HG02973 (cell line): ENCODE measurements at regions not wholly inside any gene's neighbourhood (a gene's known extent, or its start where the extent isn't known, plus 50 kb on each side); places are given as distances from the start of the nearest gene placed in this dataset.

Experiments used
- ATAC-seq: cut with Tn5 transposase; IDR thresholded peaks from one replicate; pipeline ENCODE4 v1.9.1; 2021; ENCODE audit warnings: moderate library complexity; ENCODE audit not compliant: unreplicated experiment

DNA sequence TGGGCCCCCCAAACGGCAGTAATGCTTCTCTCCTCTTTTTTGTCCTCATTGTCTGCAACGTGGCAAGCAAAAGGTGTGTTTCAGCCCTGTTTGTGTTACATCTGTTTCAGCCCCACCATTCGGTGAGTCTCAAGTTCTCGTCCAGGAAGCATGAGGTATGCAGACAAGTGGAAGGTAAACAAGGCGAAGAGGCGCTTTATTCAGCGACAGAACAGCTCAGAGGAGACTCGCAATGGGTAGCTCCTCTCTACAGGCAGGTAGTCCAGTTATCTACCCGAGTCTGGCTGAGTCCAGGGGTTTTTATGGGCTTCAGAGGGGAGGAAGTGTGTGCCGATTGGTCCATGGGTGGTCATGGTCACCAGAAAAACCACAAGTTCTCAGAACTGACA is 733.4 kb upstream of the CDH7 start:
- ATAC-seq, result no peak

DNA sequence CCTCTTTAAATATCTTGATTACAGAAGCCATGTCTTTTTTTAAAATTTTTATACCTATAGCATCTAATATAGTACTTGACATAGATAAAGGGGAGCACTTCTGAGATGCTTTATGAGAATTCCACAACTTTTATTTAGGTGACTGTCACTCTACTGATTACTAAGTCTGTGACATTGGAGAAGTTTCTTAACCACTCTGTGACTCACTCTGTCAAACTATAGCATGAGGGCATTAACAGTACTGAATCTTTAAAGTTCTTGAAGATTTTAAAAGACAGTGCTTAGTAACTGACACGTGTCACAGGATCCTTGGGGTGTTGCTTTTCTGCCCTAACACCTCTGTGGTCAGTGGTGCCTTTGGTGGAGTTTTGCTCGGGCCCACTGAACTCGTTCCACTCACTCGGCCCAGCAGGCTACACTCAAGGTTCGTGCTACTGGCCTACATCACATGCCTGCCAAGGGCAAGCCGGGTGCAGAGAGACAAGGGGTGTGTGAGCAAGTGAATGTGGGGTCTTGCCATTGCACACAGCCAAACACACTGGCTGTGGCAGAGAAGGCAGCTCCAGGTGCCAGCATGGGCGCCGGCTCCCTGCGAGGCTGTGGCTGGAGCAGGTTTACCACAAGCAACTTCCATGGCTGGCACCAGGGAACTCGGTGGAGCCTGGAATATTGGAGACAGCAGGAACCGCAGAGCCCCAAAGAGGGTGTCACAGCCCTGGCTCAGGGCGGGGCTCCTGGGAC is 734.0 kb upstream of the CDH7 start:
- ATAC-seq, result no peak

DNA sequence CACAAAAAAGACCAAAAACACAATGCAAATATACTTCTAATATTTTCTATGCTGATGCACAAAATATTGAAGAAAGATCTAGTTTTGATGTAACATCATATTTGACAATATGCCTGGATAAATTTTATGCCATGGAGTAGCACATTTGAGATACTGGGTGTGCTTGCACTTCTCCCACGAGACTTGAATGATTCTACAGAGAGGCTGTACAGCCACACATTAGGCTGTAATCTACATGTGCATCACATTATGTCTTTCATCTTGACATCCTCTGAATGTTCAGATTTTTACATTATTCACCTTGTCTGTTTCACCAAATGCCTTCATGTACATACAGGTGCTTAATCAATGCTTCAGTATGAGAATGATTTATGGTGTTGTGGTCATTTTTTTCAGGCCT is 756.4 kb upstream of the CDH7 start:
- no peak for ATAC-seq

DNA sequence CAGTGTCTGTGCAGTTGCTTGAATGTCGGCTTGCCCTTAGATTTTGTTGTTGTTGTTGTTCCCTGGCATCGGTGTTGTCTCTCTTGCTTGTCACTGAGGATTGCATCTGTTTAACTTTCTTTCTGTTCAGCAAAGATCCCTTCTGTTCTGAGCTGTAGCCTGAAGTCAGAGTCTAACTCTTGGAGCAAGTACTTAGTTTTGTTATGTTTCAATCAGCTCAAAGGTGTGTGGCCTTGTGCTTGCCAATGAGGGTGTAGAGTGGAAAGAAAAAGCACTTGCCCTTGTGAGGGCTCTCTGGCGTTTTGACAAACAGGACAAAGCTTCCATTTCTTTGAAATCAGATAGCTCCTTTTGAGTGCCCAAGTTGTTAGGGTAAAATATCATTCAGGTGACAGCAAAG is 757.1 kb upstream of the CDH7 start:
- no peak for ATAC-seq

DNA sequence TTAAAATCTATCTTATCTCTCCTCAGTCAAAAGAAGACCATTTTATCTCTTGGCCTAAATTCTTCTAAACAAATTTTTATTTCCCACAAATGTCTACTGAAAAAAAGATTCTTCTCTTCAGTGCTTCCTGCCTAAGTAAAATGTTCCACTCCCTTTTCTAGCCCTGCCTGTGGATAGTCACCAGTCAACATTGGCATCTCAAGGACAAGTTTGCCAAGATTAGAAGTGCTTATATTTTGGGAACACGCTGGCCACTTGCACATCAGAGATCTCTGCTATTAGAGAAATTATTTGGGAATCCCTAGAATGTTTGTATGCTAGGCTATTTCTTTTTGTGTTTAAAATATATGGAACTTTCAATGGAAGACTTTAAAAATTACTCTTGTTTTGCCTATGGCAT is 758.2 kb upstream of the CDH7 start:
- ATAC-seq, result no peak

DNA sequence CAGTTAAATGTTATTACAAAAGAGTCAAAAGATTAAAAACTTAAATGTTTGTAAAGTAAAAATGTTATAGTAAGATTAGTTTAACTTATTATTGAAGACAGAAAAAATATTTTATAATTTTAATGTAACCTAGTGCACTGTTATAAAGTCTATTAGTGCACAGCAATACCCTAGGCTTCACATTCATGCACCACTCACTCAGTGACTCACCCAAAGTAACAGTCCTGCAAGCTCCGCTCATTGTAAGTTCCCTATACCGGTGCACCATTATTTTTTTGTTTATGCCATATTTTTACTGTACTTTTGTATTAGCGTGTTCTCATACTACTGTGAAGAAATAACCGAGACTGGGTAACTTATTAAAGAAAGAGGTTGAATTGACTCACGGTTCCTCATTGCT is 759.7 kb upstream of the CDH7 start:
- ATAC-seq, result no peak

DNA sequence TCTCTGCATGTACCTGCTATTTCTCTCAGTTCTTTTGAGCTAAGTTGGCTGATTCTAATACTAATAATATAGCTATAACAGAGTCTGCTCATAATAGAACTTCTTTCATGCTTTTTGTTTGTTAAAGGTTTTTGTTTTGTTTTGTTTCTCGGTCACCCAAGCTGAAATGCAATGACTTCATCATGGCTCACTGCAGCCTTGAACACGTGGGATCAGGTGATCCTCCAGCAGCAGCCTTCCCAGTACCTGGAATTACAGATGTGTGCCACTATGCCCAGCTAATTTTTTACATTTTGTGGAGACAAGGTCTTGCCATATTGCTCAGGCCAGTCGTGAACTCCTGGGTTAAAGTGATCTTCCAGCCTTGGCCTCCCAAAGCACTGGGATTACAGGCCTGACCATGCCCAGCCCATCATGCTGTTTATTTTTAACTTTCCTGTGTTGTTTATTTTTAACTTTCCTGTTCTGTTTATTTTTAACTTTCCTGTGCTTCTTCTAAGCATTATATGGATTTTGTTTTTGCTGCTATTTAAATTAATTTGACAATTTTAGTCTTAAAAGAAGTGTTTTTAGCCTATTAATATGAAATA is 763.8 kb upstream of the CDH7 start:
- ATAC-seq, result no peak

DNA sequence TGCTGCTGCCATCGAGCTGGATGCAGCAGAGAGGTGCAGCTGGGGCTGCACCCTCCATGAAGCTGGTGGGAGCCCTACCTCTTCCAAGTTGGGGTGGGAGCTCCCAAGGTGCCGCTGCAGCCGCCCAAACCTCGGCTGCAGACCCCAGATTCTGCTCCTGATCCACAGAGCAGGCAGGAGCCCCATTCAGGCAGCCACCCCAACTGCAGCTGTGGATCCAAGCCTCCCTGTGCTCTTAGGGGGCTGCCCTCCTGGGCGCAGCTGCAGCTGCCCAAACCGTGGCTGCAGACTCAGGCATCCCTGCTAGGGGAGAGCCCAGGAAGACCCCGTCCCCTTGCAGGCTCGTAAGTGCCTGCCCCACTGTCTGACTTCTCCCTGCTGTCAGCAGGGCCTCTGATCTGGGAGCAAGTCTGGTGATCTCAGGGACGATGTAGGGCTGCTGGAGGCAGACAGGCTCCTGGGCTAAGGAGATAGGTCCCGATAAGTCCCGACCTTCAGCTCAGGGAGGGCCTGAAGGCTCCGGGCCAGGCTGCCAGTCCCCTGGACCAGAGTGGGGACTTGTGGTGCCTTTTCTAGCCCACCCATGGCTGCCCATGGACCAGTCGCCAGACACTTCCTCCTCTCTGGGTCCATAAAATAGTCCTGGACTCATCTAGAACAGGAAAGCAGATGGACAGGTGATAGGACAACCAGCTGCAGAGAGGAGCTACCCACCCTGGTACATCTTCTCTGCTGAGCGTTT is 767.1 kb upstream of the CDH7 start:
- ATAC-seq, result no peak

DNA sequence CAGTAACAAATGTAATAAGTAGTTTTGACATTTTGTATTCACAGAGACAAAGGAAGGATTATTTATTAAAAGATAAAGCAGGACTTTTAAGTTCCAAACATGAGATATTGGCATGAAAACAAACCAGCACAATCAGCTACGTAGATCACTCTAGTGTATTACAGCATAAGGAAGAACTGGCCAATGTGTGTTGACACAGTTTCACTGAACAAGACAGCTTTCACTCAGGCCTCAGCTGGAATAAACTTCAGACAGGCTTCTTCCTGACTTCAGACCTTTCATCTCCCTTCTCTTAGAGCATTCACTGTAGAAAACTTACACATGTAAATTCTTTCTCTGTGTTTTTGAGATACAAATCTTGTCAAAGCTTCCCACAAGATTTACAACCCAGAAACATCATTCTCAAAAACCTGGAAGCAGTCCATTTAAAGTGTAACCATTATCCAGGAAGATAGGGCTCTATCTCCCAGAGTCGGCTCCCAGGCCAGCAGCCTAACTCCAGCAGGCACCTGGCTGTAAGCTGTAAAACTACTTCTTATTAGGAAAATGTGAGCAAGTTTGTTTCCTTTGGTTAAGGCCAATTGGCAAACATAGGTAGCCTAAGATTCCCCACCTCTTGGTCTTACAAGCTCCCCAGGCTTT is 768.3 kb upstream of the CDH7 start:
- no peak for ATAC-seq

DNA sequence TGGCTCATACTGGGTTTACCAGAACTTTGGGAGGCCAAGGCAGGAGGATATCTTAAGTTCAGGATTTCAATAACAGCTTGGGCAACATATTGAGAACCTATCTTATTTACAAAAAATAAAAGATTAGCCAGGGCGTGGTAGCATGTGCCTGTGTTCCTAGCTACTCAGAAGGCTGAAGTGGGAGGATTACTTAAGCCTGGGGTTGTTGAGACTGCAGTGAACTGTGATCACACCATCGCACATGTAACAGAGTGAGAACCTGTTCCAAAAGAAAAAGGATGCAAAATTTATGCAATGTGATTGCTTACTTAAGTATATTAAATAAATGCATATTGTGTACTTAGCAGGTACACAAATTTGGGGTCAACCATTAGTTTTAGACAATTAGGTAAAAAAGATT is 768.9 kb upstream of the CDH7 start:
- ATAC-seq, result no peak

DNA sequence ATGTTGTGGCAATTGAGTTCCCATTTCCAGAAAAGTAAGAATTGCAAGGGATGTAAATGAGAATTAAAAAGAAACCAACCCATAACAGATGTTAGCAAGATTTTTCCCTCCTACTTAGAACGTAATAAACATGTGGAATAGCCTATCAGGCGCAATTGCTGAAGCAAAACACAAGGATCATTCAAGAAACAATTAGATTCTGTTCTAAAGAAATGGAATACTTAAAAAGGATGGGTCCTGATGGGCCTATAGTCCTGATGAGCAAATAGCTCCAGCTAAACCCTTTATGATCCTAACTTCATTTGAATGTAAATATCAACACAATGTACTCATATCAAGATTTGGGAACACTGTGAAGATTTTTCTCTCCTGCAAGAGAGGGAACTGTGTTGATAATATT is 771.0 kb upstream of the CDH7 start:
- no peak for ATAC-seq

DNA sequence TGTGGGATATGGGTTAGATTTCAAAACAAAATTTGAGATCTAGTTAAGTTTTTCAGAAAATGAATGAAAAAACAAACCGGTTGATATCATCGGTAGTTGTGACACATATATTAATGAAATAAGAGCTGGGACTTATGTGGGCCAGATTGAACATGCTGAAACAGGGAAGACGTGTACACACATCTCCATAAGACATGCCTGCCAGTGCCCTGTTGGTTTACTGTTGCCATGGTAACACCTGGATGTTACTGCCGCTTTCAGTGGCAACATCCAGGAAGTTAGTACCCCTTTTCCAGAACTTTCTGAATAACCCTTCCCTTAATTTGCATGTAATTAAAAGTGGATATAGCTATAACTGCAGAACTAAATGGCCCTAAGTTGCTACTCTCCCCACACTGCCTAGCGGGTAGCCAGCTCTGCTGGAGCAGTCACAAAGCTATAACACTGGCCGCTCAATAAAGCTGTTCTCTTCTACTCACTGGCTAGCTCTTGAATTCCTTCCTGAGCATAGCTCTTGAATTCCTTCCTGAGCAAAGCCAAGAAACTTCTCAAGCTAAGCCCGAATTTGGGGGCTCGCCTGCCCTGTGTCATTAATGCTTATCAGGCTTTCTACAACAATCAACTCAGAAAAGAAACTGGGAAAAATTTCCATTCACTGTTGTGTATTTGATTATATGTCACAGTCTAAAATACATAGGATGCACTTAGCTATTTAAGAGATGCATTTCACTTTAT is 776.3 kb upstream of the CDH7 start:
- no peak for ATAC-seq

DNA sequence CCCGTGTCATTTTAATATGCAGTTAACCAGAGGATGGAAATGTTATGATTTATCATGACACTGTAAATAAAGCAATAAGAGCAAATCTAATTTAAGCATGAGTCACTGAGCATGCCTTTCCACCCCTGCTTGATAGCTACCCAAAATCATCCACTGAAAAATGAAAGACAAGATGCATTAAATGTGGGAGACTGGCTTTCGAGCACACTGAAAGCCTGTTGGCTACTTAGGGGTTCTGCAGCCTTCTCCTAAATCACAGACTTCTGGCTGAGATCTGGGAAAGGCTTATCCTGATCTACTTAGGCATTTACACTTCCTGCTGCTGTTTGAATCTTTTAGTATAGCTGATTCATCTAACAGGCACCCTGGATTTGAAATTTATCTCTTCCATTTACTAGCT is 778.3 kb upstream of the CDH7 start:
- ATAC-seq, result no peak

DNA sequence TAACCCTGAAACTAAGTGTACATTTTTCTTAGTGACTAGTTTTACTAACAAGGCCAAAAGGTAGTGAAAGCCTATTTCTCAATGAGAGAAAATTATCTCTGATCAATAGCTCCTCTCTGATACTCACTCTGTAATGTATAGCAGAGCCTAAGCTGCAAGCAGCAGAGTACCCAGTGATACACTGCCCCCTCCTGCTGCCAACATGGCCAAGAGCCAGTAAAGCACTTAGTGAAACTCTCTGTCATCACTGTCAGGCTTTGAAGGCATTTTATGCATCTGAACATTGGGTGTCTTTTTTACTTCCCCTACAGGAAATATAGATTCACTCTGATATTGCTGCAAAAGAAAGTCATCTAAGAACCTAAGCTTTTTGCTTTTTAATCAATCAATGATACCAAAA is 784.1 kb upstream of the CDH7 start:
- ATAC-seq, result no peak

DNA sequence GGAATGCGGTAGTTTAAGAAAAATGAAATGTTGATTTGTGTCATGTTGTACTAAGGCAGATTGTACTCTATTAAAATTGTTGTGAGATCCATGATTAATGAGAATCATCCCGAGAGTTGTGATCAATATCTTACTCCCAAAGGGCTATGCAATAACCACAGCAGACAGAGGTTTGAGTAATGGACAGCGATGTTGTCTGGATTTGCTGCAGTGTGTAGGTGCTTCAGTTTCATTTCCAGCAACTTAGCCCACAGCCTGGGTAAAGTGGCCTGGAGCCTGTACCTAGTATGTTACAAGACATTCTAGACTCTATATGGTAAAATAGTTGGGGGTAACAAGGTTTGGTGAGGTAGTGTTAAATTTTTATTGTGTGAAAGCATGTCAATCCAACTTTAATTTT is 794.3 kb upstream of the CDH7 start:
- ATAC-seq, result no peak

DNA sequence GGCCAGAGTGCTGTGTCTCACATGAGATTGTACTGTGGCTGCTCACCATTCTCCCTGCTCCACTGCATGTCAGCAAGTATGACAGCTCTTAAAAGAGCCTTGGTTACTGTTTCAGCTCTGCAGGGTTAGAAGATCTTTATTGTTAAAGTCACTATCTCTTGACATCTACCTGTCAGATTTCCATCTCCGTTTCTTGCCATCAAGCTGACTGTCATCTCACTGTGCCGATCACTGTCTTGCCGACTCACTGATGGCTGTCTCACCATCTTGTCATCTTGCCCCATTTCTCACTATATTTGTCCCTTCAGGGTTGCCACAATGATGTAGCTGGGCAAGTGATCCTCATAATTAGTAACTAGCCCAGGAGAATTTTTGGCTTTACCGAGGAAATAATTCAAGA is 800.9 kb upstream of the CDH7 start:
- no peak for ATAC-seq

DNA sequence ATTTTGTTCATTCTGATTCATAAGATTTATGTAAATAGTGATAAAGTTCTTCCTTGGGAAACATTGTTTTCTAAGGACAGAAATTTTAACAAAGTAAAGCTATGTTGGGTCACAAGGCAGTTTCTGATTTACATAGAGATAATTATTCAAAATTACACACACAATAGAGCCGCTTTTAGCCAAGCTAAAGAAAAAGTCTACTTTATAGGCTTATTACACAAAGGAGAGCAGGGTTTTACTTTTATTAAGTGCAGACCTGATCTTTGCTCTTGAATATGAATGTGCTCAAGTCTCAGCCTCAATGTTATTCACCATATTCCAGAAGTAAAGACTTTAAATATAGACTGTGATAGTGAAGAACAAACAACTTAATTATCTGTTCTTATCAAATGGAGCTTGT is 787.8 kb upstream of the LINC00305 start:
- no peak for ATAC-seq

DNA sequence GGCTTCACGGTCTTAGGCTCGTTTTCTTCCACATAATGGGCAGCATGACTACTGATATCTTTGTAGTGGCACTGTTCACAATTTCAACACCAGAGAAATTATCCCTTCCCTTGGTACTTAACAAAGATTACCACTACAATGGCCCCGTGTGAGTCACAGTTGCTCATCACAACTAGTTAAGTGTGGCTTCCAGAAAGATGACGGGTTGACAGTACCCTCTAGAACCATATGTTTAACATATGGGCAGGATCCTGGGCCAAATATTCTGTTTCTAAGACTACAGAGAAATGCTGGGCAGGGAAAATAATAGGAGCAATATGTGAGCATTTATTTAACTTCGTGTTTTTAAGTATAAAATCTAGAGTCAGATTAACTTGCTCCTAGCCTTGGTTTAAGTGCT is 780.1 kb upstream of the LINC00305 start:
- no peak for ATAC-seq

DNA sequence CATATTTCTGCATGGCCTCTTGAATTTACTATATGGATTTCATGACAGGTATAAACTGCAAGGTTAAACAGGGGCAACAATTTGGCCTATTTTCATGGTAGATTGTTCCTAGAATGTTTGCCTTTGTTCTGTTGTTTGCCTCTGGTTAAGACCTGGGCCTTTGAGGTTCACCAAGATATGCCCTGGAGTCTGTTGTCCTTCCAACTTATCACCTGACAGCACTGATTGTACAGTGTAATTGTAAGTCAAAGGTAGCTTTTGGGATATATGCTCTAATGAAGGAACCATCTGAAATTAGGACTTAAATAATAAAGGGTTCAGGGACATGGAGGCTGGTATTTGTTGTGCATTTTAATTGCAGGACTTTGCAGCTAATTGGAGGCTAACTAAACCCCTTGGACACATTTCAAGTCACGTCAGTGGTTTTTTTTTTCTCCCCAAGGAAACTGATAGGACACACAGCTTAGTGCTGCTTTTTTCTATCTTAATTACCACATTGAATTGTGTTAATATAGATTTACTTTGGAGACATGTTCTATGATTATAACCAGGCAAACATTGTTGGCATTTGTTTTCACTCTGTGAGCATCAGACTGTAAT is 771.2 kb upstream of the LINC00305 start:
- ATAC-seq, result no peak

DNA sequence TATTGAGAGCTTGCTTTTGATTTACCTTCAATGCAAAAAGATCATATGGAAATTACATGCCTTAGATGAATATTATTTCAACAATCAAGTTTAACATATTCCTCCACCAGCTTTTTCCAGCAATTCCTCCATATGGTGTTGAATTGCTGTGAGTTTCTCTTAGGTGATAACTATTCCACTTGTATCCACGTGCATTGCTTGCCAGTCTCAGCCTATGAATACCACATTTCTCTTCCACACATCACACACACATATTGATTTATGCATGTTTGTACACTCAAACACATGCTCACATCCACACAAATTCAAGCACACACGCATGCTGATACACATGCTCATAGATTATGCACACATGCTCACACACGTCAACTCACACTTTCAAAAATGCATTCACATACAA is 770.0 kb upstream of the LINC00305 start:
- ATAC-seq, result no peak

DNA sequence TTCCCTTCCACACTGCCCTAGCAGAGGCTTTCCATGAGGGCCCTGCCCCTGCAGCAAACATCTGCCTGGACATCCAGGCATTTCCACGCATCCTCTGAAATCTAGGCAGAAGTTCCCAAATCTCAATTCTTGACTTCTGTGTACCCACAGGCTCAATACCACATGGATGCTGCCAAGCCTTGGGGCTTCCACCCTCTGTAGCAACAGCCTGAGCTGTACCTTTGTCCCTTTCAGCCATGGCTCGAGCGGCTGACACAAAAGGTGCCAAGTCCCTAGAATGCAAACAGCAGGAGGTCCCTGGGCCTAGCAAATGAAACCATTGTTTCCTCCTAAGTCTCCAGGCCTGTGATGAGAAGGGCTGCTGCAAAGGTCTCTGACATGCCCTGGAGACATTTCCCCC is 744.5 kb upstream of the LINC00305 start:
- ATAC-seq, result no peak
